OCI-M1 (cell line): ENCODE measurements at regions not wholly inside any gene's neighbourhood (a gene's known extent, or its start where the extent isn't known, plus 50 kb on each side); places are given as distances from the start of the nearest gene placed in this dataset.

Source experiments
- DNase-seq: peaks from one replicate; lab custom pipeline; 2025; lab: John Stamatoyannopoulos, UW

- no peak for DNase-seq
Measured at GRCh38 chr5:179427676-179428056, 82.4 kb upstream of the ADAMTS2 start.

GRCh38 chr5:179427032-179427675, 81.9 kb upstream of the ADAMTS2 start:
- no peak for DNase-seq

DNA sequence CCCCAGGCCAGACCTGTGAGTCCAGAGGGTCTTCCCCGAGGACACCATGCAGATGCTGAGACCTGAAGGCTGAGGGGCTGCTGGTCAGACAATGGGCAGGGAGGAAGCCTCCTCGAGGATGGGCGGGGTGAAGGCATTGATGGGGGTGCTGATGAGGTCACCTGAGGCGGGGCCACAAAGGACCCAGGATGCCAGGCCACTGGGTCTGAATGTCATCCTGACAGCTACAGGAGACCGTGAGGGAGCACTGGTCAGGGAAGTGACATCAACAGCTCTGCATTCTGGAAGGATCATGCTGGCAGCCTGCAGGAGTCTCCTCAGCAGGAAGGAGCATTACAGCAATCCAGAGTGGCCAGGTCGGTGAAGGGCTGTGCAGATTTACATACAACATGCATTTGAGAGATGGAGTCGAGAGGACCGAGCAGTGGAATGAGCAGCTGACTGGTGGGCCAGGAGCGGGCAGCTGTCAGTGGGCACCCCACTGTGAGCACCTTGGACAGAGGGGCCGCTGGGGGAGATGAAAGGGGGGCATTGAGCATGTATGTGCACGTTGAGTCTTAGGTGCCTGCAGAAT, 77.7 kb upstream of the ADAMTS2 start:
- no peak for DNase-seq

GRCh38 chr5:179422213-179422855, 77.1 kb upstream of the ADAMTS2 start:
- no peak for DNase-seq

- no peak for DNase-seq
Measured at GRCh38 chr5:179421144-179421901, 76.1 kb upstream of the ADAMTS2 start.

DNA sequence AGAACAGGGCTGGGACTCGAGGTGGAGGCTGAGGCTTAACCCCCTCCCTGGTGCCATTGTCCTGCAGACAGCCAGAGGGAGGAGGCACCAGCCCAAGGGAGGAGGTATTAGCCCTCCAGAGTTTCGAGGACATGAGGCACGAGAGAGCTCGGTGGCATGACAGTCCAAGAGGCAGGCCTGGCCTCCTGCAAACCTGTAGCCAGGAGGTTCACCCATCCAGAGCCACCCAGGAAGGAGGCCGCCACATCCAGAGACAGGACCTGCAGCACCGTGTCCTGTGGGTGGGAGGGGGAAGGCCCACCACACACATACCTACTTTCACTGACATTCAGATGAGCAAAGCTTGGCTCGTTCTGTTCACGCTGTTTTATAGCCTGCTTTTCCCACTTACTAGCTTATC, 75.2 kb upstream of the ADAMTS2 start:
- DNase-seq = no peak

- DNase-seq = no peak
Measured at GRCh38 chr5:179418972-179419371, 73.7 kb upstream of the ADAMTS2 start.

GRCh38 chr5:179417696-179418095, 72.4 kb upstream of the ADAMTS2 start:
- DNase-seq = no peak

DNA sequence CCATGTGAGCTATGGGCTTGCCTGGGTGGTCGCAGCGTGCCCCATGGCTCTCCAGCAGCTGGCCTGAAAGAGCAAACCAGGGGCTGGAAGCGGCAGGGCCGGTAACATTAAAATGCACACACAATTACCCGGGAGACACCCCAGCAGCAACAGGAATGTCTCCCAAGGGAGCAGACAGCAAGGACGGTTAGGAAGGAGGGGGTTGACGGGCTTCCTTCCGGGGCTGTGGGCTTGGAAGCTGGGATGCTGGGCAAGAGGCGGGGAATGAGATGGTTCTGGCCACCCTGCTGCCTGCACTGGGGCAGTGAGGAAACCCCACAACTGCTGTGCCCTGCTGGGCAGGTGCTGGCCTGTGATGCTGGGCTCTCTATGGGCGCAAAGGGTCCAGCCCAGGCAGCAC, 71.8 kb upstream of the ADAMTS2 start:
- DNase-seq = no peak

DNA sequence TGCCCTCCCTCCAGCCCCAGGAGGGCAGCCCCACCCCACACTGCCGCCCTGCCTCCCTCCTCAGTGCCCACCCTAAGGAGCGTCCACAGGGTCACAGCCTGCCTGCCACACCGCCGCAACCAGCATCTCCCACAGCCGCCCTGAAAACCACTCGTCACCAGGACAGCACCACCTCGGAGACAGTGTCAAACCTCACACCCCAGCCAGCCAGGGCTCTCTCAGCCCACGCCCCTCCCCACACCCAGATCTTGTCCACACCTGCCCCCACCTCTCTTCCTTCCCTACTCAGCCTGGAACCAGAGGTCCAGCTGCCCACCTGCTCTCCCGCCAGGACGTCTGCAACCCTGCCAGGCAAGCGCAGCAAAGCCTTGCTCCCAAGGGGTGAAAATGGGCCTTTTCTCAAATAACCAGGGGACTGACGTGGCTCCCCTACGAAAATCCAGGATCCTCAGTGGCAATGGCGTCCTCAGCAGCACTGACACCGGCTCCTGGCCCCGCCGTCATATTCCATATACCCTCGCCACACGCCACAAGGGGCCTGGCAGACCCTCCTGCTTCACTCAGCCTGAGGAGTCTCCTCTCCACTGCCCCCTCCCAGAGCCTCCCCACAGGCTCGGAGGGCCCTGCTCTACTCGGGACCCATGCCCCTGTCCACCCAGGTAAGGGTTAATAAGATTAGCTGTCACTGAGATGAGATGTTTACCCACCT, 71.0 kb upstream of the ADAMTS2 start:
- DNase-seq = no peak

DNA sequence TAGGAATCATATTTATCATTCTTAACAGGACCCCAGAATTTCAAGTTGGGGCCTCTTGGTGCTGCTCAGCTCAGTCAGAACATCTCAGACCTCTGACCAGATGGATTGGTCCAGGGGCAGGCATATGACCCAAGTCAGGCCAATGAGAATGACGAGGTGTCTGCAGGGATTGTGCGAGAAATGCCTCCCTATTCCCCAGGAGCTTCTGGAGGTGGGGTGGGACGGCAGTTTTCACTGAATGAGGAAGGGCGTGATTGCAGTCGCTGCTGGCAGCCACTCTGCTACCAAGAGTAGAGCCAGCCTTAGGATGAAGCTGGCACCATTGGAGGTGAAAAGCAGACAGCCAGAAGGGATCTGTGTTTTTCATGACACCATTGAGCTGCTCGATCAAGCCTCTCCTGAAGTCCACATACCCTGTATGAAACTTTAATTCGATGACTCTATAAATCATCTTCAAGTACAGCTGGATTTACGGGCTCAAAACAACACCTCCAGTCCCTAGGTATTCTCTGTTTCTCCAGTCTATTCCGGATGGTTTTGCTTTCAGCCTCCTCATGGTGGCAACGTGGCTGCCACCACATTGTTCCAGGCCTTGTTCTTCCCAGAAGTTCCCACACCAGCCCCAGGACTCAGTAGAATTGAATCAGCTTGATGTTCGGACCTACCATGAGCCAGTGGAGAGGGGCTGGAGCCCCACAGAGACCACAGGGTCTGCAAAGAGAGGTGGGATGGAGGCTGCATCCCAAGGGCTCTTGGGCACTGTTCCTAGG, 70.2 kb upstream of the ADAMTS2 start:
- no peak for DNase-seq

DNA sequence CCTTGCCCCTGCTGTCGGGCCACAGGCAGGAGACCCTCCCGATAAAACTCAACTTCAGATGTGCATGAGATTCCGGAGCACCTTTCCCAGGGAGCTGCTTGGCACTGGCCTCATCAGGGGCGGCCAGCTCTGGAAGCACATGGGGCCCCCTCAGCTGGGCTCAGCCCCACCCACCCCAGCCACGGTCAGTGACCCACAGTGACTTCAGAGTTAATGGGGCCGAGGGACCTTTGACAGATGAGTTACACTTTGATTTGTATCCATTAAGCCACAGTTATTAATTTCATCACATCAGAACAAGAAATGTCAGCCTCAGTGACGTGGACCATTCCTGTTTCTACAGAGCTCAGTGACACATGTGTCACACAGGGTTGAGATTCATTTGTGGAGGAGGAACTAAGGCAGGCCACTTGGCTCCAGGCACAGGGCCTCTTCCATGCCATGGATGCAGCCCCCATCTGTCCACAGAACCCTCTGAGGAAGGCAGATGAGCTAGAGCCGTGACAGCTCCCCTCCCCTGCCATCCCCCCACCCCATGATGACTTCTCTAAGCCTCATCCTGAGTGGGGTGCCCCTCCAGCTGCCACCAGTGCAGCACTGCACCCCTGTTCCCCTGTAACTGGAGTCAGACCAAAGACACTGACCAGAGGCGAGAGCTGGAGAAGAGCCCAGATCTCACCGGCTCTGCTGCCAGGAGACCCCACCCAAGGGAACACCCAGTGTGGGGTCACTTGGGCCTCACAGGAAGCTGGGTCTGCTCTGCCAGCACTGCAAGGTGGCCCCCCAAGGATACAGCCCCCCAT, 69.4 kb upstream of the ADAMTS2 start:
- no peak for DNase-seq

DNA sequence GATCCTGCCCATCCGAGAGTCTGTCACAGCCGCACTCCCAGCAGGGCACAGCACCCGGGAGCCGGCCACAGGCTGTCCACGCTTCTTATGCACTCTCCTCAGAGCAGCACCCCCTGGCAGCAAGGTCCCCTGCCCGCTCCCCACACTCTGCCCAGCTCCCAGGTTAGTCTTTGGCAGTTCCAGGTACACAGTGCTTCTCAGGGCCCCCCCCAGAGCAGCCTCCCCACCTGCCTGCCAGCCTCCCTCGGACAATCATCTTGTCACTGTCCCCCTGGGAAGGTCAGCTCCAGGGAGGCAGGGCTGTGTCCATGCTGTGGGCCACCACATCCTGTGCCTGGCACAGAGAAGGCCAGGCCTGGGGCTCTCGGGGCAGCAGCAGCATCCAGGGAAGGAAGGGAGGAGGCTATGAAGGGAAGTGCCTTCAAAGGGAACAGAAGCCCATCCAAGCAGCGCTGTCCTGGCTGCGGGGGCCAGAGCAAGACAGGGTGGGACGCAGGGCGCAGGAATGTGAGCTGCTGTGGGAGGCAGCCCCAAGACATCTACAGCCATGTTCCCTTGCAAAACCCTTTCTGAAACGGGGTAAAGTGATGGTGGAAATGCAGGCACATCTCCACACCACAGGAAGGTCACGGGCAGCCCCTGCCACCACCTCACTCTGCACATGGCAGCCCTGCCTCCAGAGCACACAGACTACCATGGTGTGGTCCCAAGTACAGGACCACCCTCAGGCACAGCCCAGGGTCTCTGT, 68.6 kb upstream of the ADAMTS2 start:
- no peak for DNase-seq

- no peak for DNase-seq
Measured at GRCh38 chr5:179413086-179413690, 67.9 kb upstream of the ADAMTS2 start.

DNA sequence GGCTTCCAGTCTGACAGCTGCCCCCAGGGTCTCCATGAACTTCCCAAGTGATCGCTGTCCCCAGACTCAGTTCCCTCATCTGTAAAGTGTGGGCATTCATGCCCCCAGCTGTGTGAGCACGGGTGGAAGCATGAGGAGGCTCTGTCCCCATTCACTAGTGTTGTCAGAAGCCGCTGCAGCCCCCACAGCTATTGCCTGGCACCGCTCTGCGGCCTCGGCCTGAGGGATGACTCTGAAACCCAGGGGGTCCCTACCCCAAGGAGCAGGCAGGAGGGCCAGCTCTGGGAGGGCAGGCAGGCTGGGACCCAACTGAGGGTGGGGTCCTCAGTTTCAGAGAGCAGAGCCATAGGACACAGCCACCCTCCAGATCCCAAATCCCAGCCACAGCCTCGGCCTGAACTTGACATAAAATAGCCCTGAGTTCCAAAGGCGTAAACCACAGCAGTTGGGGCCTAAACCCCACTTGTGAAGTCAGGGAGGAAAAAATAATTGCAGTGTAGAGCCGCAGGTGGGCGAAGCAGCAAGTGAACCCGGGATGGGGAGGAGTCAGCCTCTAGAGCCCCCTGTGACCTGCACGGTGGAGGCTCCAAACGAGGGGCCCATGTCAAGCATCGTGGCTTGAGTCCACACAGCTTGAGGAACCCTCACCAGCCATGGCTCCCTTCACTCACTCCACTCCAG, 66.0 kb upstream of the ADAMTS2 start:
- DNase-seq = no peak

GRCh38 chr5:179410291-179411160, 65.3 kb upstream of the ADAMTS2 start:
- DNase-seq = no peak

- DNase-seq = no peak
Measured at GRCh38 chr5:179409806-179410205, 64.5 kb upstream of the ADAMTS2 start.

GRCh38 chr5:179408611-179409010, 63.4 kb upstream of the ADAMTS2 start:
- no peak for DNase-seq
